GM19035 (cell line): ENCODE measurements at regions not wholly inside any gene's neighbourhood (a gene's known extent, or its start where the extent isn't known, plus 50 kb on each side); places are given as distances from the start of the nearest gene placed in this dataset.

Experiments
- ATAC-seq: cut with Tn5 transposase; IDR thresholded peaks from one replicate; pipeline ENCODE4 v1.9.1; 2021; ENCODE audit not compliant: unreplicated experiment

- ATAC-seq: no peak
Observed at GRCh38 chr10:2744547-2745200, 322.7 kb upstream of the PFKP start.

DNA sequence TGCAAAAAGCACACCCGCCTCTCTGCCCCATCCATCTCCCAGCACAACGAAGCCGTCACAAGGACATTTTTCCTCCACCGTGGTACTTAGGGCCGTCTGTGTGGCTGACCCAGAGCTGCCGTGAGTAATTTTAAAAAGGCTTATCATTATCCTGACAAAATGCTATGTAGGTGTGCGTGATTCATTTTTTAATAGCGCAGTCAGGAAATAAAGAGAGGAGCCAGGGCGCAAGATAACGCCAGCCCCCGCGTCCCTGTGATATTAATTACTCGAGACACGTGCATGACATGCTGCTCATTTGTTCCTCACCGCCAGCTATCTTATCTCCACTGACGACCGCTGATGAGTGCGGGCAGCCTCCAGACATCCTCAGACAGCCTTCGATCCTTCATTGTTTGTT, 332.7 kb upstream of the PFKP start:
- ATAC-seq: no peak

- no peak for ATAC-seq
Observed at GRCh38 chr10:2733278-2733963, 333.9 kb upstream of the PFKP start.

DNA sequence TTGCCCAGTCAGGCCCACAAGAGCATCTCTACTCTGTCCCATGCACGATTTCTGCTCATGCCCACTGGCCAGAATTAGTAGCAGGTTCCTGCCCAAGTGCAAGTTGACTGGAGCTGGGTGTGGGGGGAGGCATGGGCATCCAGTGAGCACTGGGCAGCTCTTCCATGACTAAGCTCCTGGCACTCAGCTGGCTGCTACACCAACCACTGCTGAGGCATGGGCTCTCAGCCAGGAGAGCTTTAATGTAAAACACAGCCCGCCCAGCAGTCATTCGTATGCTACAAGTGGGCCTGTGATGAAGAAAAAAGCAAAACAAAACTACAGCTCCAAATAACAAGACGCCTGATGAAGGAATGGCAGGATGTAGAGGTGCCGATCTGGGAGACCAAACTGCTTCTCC, 335.4 kb upstream of the PFKP start:
- no peak for ATAC-seq

GRCh38 chr10:2729197-2729596, 338.2 kb upstream of the PFKP start:
- no peak for ATAC-seq

- no peak for ATAC-seq
Observed at GRCh38 chr10:2728087-2728486, 339.3 kb upstream of the PFKP start.

GRCh38 chr10:2716596-2716995, 350.8 kb upstream of the PFKP start:
- ATAC-seq: no peak

DNA sequence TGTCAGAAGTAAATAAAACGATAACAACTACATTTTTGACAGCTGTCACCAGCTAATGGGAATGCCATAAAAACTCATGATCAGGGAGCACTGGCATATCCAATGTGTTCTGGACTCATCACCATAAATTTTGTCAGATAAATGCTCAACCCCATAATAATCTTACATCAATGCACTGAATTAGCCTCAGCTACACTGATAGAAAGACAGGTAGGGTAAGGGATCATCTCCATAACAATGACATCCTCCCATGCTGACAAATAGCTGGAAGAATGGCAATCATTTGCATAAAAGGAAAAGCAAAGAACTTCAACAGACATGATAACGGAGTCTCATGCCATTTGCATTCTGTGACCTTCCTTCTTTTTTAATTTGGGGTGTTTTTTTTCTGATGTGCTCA, 352.8 kb upstream of the PFKP start:
- no peak for ATAC-seq

DNA sequence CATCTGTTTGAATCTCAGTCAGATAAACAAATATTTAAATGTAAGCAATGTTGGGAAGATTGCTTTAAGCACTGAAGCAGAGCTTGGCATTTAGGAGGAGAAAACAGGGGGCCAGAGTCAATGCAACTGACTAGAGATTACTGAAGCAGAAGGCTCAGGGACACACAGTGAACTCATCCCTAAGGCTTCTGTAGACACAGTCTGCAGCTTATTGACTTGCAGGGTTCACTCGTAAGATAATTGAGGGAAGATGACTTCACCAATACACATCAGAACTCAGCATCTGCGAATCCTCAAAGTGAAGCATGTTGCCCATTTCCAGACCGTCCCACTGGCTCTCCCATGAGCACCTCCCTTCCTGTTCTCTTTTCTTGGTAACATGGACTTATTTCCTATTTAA, 363.4 kb upstream of the PFKP start:
- no peak for ATAC-seq

DNA sequence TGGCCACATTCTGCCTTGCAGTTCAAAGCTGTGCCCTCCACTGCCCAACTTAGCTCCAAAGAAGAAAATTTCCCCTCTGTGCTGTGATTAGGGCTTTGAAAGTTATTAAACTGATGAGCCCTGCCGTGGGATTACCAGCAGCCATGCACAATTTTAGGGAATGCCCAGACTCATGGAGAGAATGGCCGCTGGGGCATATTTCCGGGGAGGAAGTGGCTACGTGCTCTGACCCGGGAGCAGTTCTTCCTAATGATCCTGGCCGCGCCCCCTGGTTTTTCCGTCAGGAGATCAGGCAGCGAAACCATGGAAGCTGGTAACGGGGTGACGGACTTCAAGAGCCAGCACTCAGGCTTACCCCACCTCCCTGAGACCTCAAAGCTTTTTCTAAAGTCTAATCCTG, 365.5 kb upstream of the PFKP start:
- ATAC-seq: no peak

GRCh38 chr10:2700626-2701305, 366.6 kb upstream of the PFKP start:
- ATAC-seq: no peak

DNA sequence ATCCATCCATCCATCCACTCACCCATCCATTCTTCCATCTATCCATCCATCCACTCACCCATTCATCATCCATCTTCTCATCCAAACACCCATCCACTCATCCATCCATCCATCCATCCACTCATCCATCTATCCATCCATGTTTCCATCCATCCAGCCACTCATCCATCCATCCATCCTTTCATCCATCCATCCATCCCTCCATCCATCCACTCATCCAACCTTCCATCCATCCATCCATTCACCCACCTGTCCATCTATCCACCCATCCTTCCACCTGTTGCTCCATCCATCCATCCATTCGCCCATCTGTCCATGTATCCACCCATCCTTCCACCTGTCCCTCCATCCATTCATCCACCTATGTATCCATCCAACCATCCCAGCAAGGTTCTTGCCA, 378.4 kb upstream of the PFKP start:
- ATAC-seq: no peak

DNA sequence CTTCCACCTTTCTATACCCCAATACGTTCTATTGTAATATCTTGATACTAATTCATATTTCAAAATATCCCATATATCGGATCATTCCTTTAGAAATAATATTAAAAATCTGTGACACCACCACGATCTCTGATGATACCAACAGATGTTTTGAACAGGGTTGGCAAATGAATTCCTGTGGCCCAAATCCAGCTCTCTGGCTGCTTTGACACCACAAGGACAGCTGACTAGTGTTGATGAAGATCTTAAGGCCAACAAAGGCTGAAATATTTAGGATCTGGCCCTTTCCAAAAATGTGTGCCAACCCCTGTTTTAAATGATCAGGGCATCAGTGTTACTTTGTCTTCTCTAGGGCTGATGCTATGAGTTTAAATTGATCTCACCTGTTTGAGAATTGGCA, 380.7 kb upstream of the PFKP start:
- ATAC-seq: no peak

DNA sequence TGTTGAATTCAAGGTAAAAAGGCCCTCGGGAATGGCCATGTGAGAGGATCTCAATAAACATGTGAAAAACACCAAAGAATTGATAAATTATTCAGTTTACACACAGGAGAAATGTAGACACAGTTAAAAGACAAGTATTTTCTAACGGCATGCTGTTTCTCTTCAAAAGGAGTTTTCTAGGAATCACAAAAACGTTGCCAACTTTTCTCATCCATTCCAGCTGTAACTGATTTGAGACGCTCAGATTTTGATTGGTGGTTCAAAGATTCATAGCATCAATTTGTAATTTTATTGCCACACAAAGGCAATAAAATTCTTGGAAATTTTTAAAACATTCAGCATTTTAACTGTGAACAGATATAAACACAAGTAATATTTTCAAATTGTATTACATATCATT, 384.9 kb upstream of the PFKP start:
- ATAC-seq: no peak

DNA sequence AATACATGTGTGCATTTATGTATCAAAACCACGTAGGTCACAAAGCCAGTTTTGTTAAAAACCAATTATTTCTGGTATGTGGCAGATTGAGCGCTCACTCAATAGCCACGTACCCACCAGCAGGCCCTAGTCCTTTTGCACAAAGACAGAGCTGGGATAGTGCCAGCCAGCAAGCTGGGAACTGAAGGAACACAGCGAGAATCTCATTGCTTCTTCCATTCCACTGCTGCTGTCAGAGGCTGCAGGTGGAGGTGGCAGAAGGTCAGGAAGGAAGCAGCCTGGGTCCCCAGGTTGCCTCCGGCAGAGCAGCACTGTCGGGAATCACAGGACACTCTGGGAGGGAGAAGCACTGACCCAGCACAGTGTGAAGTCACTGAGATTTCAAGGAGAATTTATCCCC, 385.5 kb upstream of the PFKP start:
- ATAC-seq: no peak

- ATAC-seq: no peak
Observed at GRCh38 chr10:2680821-2681220, 386.5 kb upstream of the PFKP start.

DNA sequence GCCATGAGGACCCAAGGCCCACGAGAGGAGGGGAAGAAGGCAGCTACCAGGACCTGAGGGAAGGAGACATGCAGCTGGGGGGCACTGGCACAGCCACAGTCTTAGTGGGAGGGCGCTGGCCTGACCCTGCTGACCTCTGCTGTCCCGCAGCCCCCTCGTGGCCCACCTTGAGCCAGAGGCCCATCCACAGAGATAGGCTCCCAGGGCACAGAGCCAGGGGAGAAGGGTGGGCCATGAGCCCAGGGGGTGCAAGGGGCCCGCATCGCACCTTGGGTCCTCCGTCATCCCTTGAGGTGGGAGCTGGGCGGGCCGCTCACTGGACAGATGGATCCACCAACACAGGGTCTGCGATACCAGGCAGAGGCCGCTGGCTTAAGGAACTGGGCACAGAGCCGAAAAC, 387.7 kb upstream of the PFKP start:
- no peak for ATAC-seq

DNA sequence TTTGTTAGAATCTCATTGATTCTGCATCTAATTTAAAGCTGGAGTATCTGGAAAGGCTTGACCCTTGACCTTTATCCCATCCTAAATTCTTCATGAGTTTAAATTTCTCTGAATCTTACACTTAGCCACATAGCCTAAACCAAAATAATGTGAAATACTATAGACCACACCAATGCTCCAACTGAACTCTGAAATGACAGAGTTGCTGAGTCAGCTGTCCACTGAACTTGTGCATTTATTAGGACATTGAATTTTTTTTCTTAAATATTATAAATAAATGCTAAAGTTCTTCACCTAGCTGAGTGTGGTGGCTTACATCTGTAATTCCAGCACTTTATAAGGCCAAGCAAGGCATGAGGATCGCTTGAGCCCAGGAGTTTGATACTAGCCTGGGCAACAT, 390.9 kb upstream of the PFKP start:
- no peak for ATAC-seq

DNA sequence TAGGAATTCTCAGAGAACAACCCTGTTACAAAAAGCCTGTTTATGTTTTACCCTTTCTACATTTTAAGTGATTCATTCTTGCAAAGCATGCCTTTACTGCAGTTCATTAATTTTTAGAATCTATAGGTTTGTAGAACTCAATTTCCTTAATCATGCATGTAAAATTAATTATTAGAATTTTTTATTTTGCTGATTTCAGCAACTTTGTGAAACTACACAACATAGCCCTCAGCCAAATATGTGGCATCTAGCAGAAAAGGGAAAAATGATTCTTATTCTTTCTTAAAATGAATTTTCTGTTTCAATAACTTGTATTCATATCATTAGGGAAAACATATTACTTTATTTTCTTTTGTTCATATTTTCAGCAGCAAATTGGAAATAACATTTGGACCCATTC, 392.9 kb upstream of the PFKP start:
- no peak for ATAC-seq

DNA sequence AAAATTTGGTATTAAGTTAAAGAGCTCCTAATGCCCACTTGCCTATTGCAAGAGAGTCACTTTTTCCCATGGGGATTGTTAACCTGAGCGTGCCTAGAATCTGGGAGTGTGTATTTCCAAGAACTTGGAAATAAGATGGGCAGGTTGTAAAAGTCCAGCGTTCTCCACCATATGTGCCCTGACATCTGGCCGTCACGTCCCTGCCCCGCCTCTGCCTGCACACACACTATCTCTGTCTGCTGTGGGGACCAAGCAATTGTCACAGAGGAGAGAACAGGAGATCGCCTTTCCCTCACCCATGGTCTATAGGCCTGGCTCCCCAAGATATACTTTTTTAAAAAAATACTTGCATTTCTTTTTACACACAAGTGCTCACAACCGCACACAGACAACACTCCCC, 396.5 kb upstream of the PFKP start:
- no peak for ATAC-seq

DNA sequence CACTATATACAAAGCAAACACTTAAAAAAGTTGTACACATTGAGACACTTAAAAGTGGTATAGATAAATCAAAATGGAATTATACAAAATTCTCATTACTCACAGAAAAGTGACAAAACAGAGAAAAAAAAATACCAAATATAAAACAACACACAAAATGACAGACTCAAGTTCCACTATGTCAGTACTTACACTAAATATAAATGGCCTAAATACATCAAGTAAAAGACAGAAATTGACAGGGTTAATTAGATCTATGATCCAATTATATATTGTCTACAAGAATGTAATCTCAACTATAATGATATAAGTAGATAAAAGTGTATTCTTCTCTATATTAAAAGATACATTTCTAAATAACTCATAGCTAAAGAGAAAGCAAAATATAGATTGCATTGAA, 401.6 kb upstream of the PFKP start:
- no peak for ATAC-seq

- ATAC-seq: no peak
Observed at GRCh38 chr10:2660276-2660675, 407.1 kb upstream of the PFKP start.
